Fibroblast of peridontal ligament (primary cell): ENCODE measurements at regions not wholly inside any gene's neighbourhood (a gene's known extent, or its start where the extent isn't known, plus 50 kb on each side); places are given as distances from the start of the nearest gene placed in this dataset.
A peak's percentile ranks its signal among the peaks of the same experiment; 100 is the strongest.

ENCODE experiments used
- DNase-seq: peaks from one replicate; pipeline ENCODE4 v3.0.0-alpha.2; 2010; ENCODE audit errors: extremely low read depth

DNA sequence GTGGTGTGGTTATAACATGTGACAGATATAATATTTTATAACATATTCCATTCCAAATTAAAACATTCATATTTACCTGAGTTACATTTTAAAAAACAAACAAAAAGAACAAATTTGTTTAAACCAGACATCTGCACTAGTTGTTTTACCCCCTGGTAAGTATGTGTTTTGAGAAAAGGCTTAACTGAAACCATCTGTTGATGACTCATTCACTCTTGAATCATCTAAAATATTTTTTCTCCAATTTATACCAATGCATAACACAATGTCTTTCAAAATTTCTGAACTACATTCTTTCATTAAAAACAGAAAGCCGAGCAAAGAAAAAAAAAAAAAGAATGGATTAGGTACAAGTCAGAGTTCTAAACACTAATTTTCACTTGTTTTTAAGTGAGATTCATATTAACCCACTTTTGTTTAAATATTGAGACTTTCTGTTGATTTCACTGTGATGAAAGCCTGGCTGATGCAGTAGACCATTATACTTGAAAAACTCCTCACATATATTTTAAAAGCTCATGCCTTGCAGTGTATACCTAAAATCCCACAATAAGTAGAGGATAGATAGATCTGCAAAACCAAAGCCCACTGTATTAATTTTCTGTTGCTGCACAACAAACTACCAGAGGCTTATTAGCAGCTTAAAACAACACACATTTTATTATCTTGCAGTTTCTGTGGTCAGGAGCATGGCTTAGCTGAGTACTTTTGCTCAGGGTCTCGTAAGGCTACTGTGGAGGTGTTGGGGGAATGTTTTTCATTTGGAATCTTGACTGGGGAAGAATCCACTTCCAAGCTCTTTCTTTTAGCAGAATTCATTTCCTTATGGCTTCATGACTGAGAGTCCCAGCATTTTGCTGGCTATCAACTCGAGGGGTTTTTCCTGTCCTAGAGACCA is 221.5 kb downstream of the PCDH18 start:
- DNase-seq, result peak; percentile 97

GRCh38 chr4:137310166-137310565 is 222.1 kb downstream of the PCDH18 start:
- peak; percentile 68 for DNase-seq

GRCh38 chr4:137309424-137309823 is 222.9 kb downstream of the PCDH18 start:
- DNase-seq, result no peak

- peak; percentile 96 for DNase-seq
These were observed 224.5 kb downstream of the PCDH18 start for GRCh38 chr4:137307806-137308205.

GRCh38 chr4:137300776-137301175 is 231.5 kb downstream of the PCDH18 start:
- peak; percentile 35 for DNase-seq

GRCh38 chr4:137299281-137299680 is 233.0 kb downstream of the PCDH18 start:
- DNase-seq, result no peak

GRCh38 chr4:137293281-137293680 is 239.0 kb downstream of the PCDH18 start:
- no peak for DNase-seq

DNA sequence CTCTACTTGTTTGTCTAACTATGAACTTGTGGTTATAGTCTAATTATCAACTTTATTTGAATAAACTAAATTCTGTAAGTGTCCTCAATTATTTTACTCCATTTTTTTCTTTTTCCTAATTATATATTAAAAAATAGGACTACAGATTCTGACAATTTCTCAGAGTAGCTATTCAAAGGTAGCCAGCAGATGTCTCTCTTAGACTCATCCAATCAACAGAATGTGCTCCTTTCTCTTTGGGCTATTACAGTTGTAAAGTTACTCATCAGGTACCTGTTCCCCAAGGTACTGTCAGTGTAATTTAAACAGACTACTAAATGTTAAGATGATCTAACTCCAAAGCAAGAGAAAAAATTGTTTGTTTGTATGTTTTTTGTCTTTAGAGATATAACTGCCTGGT is 248.6 kb downstream of the PCDH18 start:
- peak; percentile 65 for DNase-seq

GRCh38 chr4:137278431-137278830 is 253.9 kb downstream of the PCDH18 start:
- DNase-seq, result peak; percentile 25

DNA sequence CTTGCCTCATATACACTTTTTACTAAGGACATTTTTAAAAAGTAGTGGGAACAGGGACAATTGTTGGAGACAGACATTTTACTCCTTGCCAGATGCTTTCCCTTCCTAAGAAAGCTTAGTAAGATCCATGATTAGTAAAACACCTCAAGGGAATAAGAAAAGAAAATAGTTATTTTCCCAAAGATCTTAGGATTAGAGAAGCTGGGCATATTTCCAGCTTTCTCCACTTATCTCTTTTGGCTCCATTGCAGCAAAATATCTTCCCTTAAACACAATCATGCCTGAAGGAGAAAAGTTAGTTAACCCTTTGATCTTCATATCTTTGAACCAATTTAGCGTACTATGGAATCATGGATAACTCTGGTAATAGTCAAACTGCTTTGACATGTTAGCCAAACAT is 257.9 kb downstream of the PCDH18 start:
- DNase-seq, result peak; percentile 57

DNA sequence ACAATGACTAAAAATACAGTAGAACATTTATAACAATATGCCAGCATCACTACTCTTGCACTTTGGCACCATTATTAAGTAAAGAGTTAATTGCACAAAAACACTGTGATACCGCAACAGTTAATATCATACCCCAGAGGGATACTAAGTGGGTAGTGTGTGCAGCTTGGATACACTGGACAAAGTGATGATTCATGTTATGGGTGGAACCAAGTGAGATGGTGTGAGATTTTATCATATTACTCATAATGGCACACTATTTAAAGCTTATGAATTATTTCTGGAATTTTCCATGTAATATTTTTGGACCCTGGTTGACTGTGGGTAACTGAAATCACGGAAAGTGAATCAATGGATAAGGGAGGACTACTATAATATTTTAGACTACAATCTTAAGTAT is 265.3 kb downstream of the PCDH18 start:
- DNase-seq, result peak; percentile 66

DNA sequence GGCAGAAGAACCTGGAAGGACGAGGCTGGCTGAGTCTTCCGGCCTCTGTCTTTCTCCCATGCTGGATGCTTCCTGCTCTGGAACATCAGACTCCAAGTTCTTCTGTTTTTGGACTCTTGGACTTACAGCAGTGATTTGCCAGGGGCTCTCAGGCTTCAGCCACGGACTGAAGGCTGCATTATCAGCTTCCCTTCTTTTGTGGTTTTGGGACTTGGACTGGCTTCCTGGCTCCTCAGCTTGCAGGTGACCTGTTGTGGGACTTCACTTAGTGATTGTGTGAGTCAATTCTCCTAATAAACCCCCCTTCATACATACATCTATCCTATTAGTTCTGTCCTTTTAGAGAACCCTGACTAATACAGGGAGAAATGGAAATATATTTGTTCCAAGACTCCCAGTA is 265.8 kb downstream of the PCDH18 start:
- DNase-seq, result no peak

- no peak for DNase-seq
These were observed 269.1 kb downstream of the PCDH18 start for GRCh38 chr4:137263206-137263605.

DNA sequence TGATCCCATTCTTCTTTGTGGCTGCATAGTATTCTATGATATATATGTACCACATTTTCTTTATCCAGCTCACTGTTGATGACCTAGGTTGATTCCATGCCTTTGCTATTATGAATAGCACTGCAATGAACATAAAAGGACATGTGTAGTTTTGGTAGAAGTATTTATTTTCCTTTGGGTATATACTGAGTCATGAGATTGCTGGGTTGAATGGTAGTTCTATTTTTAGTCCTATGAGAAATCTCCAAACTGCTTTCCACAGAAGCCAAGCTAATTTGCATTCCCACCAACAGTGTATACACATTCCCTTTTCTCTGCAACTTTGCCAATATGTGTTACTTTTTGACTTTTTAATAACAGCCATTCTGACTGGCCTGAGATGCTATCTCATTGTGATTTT is 278.3 kb downstream of the PCDH18 start:
- peak; percentile 97 for DNase-seq

DNA sequence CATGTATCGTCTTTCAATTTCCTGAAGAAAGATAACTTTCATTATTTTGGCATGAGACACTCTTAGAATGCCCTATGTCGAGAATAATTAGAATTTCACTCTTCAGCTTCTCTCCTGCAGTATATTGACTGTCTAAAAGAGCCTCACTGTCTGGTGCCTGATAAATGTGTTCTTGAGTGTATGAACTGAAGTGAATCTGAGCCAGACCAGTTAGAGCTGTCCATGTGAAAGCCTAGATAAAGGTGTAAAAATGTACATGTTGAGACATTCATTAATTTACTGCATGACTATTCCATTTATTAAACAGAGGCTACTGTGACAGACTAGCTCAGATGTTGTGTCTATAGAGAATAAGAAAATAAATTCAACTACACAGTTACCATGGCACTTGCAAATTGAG is 283.2 kb downstream of the PCDH18 start:
- DNase-seq, result no peak

DNA sequence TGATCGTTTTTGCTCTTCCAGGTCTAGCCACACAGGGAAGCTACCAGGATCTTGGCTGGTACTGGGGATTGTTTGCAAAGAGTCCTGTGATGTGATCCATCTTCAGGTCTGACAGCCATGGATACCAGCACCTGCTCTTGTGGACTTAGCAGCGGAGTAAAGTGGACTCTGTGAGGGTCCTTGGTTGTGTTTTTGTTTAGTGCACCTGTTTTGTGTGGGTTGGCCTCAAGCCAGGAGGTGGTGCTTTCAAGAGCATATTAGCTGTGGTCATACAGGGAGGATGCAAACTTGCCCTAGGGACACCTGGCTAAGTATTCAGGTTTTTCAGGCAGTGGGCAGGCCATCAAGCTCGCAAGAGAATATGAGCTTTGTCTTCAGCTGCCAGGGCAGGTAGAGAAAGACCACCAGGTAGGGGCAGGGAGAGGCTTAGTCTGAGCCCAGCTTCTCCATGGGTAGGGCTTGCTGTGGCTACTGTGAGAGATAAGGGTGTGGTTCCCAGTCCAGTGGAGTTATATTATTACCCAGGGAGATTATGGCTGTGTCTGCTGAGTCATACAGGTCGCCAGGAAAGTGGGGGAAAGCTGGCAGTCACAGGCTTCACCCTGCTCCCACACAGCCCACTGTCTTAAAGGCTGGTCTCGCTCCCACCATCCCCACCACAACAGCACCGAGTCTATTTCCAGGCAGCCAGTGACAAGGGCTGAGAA is 293.7 kb downstream of the PCDH18 start:
- DNase-seq, result no peak

- DNase-seq, result peak; percentile 14
These were observed 305.4 kb downstream of the PCDH18 start for GRCh38 chr4:137226900-137227299.

DNA sequence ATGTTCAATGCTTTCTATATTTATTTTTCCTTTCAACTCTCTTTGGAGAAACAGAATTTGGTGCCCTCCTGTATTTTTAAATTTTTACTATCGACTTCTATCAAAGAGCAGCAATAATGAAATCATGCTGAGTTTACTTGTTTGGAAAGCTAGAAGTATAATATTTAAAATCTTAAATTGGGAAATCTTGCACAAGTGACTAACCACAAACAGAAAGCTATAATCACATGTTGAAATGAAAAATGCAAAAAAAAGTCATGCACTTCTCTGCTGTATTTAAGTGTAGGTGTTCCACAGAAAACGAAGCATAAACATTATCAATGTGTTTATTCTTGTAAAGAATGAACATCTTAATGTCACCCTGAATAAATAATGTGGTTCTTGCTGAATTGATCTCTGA is 306.1 kb downstream of the PCDH18 start:
- peak; percentile 64 for DNase-seq

DNA sequence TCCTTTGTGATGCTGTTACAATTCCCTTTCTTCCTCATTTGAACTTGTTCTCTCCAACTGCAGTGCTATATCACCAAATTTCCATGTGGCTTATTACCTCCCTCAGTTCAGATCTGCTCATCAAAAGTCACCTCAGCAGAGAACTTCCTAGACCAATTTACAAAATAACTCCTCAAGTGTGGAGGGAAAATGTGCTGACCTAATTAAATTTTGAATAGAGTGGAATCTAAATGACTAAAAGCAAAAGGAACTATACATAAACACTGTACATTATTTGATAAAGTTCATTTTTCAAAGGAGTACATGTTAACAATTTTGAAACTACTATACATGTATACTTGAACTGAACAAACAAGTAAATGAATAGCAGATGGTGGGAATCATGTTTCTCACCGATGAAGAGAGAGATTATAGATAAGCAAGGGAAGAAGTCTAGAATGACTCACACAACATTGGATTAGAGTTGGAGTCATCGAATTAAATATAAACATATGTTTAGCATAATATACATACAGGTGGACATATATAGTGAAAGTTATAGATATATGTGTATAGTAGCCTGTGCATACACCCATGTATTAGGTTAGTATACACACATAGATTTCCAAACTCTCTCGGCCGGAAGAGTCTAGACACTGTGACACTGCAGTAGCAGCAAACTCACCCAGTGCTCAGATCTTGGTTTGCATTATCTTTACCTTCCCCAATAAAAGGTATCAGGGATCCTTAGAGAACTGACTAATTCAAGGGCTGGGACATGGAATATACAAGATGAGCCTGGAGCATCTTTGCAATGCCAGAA is 318.7 kb downstream of the PCDH18 start:
- peak; percentile 71 for DNase-seq

GRCh38 chr4:137212601-137213000 is 319.7 kb downstream of the PCDH18 start:
- DNase-seq, result no peak

- no peak for DNase-seq
These were observed 323.1 kb downstream of the PCDH18 start for GRCh38 chr4:137209240-137209639.

DNA sequence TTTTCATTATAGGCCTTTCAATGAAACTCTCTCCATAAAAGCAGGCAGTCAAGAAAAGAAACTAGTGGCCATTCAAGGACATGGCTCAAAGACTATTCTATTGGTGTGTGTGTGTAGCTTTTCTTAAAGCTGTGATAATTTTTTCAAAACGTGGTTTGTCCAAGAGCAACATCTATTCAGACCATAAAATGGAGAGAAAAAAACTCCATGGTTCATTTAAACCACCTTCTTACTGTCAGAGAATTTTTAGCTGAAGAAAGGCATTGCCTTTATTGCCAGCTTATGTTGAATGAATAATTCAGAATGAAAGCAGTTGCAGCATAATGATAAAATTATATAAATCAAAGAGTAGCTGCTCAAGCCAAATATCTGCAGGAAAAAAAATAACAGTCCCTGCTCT is 325.5 kb downstream of the PCDH18 start:
- no peak for DNase-seq
